K562 (cell line): ENCODE measurements at regions not wholly inside any gene's neighbourhood (a gene's known extent, or its start where the extent isn't known, plus 50 kb on each side); places are given as distances from the start of the nearest gene placed in this dataset.

Experiments used
- ATAC-seq: fragments of 200-7000 bp; cut with Tn5 transposase; 3 replicates; pipeline ENCODE4 v1.9.1; 2020; ENCODE audit warnings: moderate library complexity
- BruUV-seq: library from RNA; stranded (reverse); fragments of 400-500 nt; replicated peaks from 2 replicates; lab custom pipeline; 2021; lab: Mats Ljungman, UMichigan
- CTCF ChIA-PET: fragments of 300-600 bp; formaldehyde crosslinking; extraction: SDS; loops from one replicate; lab custom pipeline; 2021; ENCODE audit warnings: low intra/inter-chr PET ratio; lab: Yijun Ruan, JAX
- POLR2A ChIA-PET: fragments of 300-600, 350-650 bp; sonication (Branson Sonifier 250); formaldehyde crosslinking; extraction: SDS; loops from one replicate; lab custom pipeline; 2021; ENCODE audit warnings: antibody characterized with exemption, inconsistent platforms; lab: Yijun Ruan, JAX
- DNase-seq, 4 experiments: peaks; one replicate each; pipeline versions ENCODE4 v3.0.0 to v3.0.0-alpha.2; 2011 to 2018; ENCODE audit warnings: low spot score in 3 of 4, mixed read lengths in 3 of 4; ENCODE audit errors: extremely low read depth in 1 of 4
- FAIRE-seq: peaks from 2 replicates; lab custom pipeline; 2011; peaks lifted over from hg19 to GRCh38; lab: Jason Lieb, UNC
- H2AFZ ChIP-seq: 2 replicates; pipeline ENCODE4 v1.6.0; 2011; ENCODE audit warnings: low read depth, low read length, control low read depth, inconsistent platforms
- H3K27ac ChIP-seq: fragments of 200-600 bp; 3 replicates; pipeline ENCODE4 v1.8.0; 2011; ENCODE audit warnings: low read depth, mild to moderate bottlenecking, control low read depth, inconsistent platforms, low read length, moderate library complexity, mixed read lengths; ENCODE audit errors: extremely low read depth
- H3K27me3 ChIP-seq, 2 experiments: fragments of 300-600 bp in 1 of 2; 2 replicates in 1 of 2; 3 replicates in 1 of 2; pipeline versions ENCODE4 v1.6.0 to v1.8.0; 2011; ENCODE audit warnings: inconsistent platforms in 2 of 2, low read length in 2 of 2, mild to moderate bottlenecking in 1 of 2, mixed read lengths in 1 of 2, moderate library complexity in 1 of 2; ENCODE audit not compliant: control insufficient read depth in 2 of 2, insufficient read depth in 2 of 2
- H3K36me3 ChIP-seq: fragments of 300-600 bp; 3 replicates; pipeline ENCODE4 v1.8.0; 2011; ENCODE audit warnings: mild to moderate bottlenecking, low read length, inconsistent platforms; ENCODE audit not compliant: control insufficient read depth, insufficient read depth
- H3K4me1 ChIP-seq, 2 experiments: fragments of 200-600 bp in 1 of 2; replicated peaks in 1 of 2; 2 replicates in 1 of 2; 3 replicates in 1 of 2; pipeline versions ENCODE4 v1.5.1 to v1.8.0; 2011; ENCODE audit warnings: inconsistent platforms in 2 of 2, low read length in 2 of 2, mild to moderate bottlenecking in 1 of 2, mixed read lengths in 1 of 2, moderate library complexity in 1 of 2; ENCODE audit not compliant: control insufficient read depth in 2 of 2, insufficient read depth in 2 of 2
- H3K4me2 ChIP-seq: 2 replicates; pipeline ENCODE4 v1.6.1; 2011; ENCODE audit warnings: low read length, control low read depth, inconsistent platforms, mixed read lengths; ENCODE audit not compliant: insufficient read depth
- H3K4me3 ChIP-seq: fragments of 200-600 bp; sonication (generic), shearing (Covaris generic); 2 replicates; pipeline ENCODE4 v1.5.1; 2016; ENCODE audit warnings: control low read depth, inconsistent platforms
- H3K79me2 ChIP-seq: fragments of 200-600 bp; 3 replicates; pipeline ENCODE4 v1.8.0; 2011; ENCODE audit warnings: low read length, inconsistent platforms; ENCODE audit not compliant: control insufficient read depth, insufficient read depth
- H3K9ac ChIP-seq, 2 experiments: 2 replicates each; pipeline versions ENCODE4 v1.6.0 to v1.6.1; 2011; ENCODE audit warnings: low read depth in 2 of 2, low read length in 2 of 2, control low read depth in 1 of 2, inconsistent platforms in 1 of 2, mild to moderate bottlenecking in 1 of 2, mixed read lengths in 1 of 2; ENCODE audit not compliant: insufficient read depth in 1 of 2
- H3K9me1 ChIP-seq: one replicate; pipeline ENCODE4 v1.6.0; 2011; ENCODE audit warnings: inconsistent platforms, mild to moderate bottlenecking, low read length, moderate library complexity; ENCODE audit not compliant: control insufficient read depth, insufficient read depth
- H3K9me3 ChIP-seq: replicated peaks from 2 replicates; pipeline ENCODE4 v1.5.1; 2011; ENCODE audit warnings: low read depth, low read length, inconsistent platforms; ENCODE audit not compliant: control insufficient read depth, insufficient read depth
- H4K20me1 ChIP-seq: replicated peaks from 2 replicates; pipeline ENCODE4 v1.6.1; 2011; ENCODE audit warnings: low read length, inconsistent platforms, mixed read lengths; ENCODE audit not compliant: control insufficient read depth, insufficient read depth
- FOXK1 ChIP-seq: sonication (generic); formaldehyde crosslinking; IDR thresholded peaks from 2 replicates; pipeline ENCODE4 v1.8.0; 2022; ENCODE audit warnings: missing genetic modification reagents, mild to moderate bottlenecking, borderline replicate concordance
- GABPA ChIP-seq: fragments of 200-800 bp; sonication (Bioruptor generic); conservative IDR thresholded peaks from 2 replicates; pipeline ENCODE4 v1.6.1; 2016; ENCODE audit warnings: low read depth, missing genetic modification characterization, missing compliant biosample characterization
- KDM4B ChIP-seq, 2 experiments: fragments of 450-650 bp in 1 of 2; sonication (generic) in 1 of 2; IDR thresholded peaks; 2 replicates each; pipeline ENCODE4 v1.6.1; 2016 to 2017; ENCODE audit warnings: borderline replicate concordance in 2 of 2, antibody characterized with exemption in 1 of 2, low read depth in 1 of 2, mild to moderate bottlenecking in 1 of 2
- KLF10 ChIP-seq: fragments of 250-450 bp; sonication (Bioruptor Pico); IDR thresholded peaks from 2 replicates; pipeline ENCODE4 v1.6.1; 2021; ENCODE audit warnings: matching md5 sums
- MAFF ChIP-seq: IDR thresholded peaks from 2 replicates; pipeline ENCODE4 v1.6.1; 2012; ENCODE audit warnings: low read length, improper control_type of control experiment
- MCM7 ChIP-seq, 2 experiments: fragments of 450-650 bp; IDR thresholded peaks; 2 replicates each; pipeline ENCODE4 v1.6.1; 2016 to 2018
- MYNN ChIP-seq, 2 experiments: sonication (generic); formaldehyde crosslinking in 1 of 2; IDR thresholded peaks; 2 replicates each; pipeline versions ENCODE4 v1.5.0 to v1.6.1; 2016 to 2020; ENCODE audit warnings: antibody characterized with exemption in 1 of 2, missing genetic modification reagents in 1 of 2
- ZKSCAN8 ChIP-seq: fragments of 200-800 bp; sonication (Bioruptor generic); IDR thresholded peaks from 2 replicates; pipeline ENCODE4 v1.6.1; 2016; ENCODE audit warnings: missing genetic modification characterization, missing compliant biosample characterization
- ZNF41 ChIP-seq: fragments of 250-450 bp; sonication (Bioruptor Pico); conservative IDR thresholded peaks from 2 replicates; pipeline ENCODE4 v1.4.0; 2020; ENCODE audit warnings: mild to moderate bottlenecking
- WGBS: fragments of 100-300 bp; shearing (Covaris generic); methylation state at CpG from one replicate; pipeline ENCODE4 v1.1.6; 2016; ENCODE audit warnings: low coverage, mixed read lengths; ENCODE audit not compliant: insufficient coverage; ENCODE audit errors: missing lambda C conversion rate; 5-methylcytosine and 5-hydroxymethylcytosine counted together
- in situ Hi-C: fragments of 300-500 bp; cut with MboI; formaldehyde crosslinking; loops from 4 replicates; pipeline ENCODE4 v1.15.0; 2018; ENCODE audit warnings: inconsistent platforms, mixed read lengths
- intact Hi-C: fragments of 100-400 bp; cut with micrococcal nuclease; formaldehyde crosslinking; loops from 2 replicates; pipeline ENCODE4 v1.14.2; 2022
- TF ChIP-seq, protein P1 (sequence below), 2 experiments: fragments of 450-650 bp in 1 of 2; IDR thresholded peaks; 2 replicates each; pipeline ENCODE4 v1.6.1; 2011 to 2017; ENCODE audit warnings: low read depth in 2 of 2, antibody characterized with exemption in 1 of 2, borderline replicate concordance in 1 of 2, low read length in 1 of 2, mild to moderate bottlenecking in 1 of 2, mixed read lengths in 1 of 2; ENCODE audit not compliant: control insufficient read depth in 1 of 2

DNA sequence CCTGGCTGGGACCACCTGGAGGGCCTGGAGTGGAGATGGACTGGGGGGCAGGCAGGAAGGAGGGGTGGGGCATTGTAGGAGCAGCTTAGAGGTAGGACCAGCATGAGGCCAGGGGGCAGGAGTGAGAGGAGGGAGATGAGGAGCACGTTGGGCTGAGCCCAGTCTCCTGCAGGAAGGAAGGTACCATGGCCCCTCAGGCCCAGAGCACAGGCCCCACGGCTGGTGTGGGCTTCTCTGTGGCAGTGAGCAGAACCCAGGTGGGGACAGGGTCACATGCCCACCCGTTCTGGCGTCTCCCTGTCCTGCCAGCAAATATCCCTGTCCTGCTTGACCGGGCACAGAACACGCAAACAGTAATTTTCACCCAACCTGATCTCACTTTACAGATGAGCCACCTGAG, 141.8 kb downstream of the ENGASE start (continued):
- no peak for TF ChIP-seq GABPA
- TF ChIP-seq MAFF = no peak
- TF ChIP-seq ZNF41 (CRISPR knock-in tag) = no peak
- TF ChIP-seq, all 486 proteins: peak for 0

DNA sequence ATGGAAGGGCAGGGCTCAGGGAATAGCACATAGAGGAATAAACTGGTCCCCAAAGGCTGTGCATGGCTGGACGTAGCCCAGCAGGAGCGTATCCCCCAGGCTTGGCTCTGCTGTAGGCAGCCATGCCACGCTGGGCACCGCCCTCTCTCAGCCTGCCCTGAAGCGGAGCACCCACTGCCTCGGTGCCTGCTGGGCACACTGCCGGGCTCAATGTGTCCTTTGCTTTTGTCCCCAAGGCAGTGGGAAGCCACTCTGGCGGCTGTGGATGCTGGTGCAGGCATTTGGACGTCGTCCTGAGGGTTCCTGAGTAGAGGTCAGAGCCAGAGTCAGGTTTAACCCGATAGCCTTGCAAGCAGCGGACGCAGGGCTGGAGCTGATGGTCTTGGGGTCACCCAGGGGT, 141.0 kb downstream of the ENGASE start:
- ChIA-PET POLR2A (no interaction called here), CTCF (interaction anchor here (0.5 kb wide), 1 partner anchor 194 kb away, joined by 4 read pairs; no protein-coding TSS in a partner anchor)
- no peak overlapping the region for H3K9ac ChIP-seq
- H3K4me1 ChIP-seq = peaks cover 0 to 3% of the 10 kb centered on the region in 2 experiments; a peak in 2 of 5 replicates
- H2AFZ ChIP-seq = no peak overlapping the region
- in situ Hi-C loops = no loop called here
- no peaks in the 10 kb centered on the region for H3K79me2 ChIP-seq
- TF ChIP-seq MYNN (IDR thresholded peaks at IDR 0.05) (no peak), MYNN (CRISPR knock-in tag; IDR thresholded peaks at IDR 0.05) (no peak), KLF10 (CRISPR knock-in tag) (no peak), KDM4B (IDR thresholded peaks at IDR 0.05; ENCODE audit: borderline replicate concordance in 2 of 2, low read depth in 1 of 2) (no peak), FOXK1 (CRISPR knock-in tag) (no peak), MCM7 (IDR thresholded peaks at IDR 0.05) (no peak), ZKSCAN8 (no peak)
- TF ChIP-seq, protein P1, sequence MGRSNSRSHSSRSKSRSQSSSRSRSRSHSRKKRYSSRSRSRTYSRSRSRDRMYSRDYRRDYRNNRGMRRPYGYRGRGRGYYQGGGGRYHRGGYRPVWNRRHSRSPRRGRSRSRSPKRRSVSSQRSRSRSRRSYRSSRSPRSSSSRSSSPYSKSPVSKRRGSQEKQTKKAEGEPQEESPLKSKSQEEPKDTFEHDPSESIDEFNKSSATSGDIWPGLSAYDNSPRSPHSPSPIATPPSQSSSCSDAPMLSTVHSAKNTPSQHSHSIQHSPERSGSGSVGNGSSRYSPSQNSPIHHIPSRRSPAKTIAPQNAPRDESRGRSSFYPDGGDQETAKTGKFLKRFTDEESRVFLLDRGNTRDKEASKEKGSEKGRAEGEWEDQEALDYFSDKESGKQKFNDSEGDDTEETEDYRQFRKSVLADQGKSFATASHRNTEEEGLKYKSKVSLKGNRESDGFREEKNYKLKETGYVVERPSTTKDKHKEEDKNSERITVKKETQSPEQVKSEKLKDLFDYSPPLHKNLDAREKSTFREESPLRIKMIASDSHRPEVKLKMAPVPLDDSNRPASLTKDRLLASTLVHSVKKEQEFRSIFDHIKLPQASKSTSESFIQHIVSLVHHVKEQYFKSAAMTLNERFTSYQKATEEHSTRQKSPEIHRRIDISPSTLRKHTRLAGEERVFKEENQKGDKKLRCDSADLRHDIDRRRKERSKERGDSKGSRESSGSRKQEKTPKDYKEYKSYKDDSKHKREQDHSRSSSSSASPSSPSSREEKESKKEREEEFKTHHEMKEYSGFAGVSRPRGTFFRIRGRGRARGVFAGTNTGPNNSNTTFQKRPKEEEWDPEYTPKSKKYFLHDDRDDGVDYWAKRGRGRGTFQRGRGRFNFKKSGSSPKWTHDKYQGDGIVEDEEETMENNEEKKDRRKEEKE (IDR thresholded peaks at IDR 0.05; ENCODE audit: borderline replicate concordance in 1 of 2, control insufficient read depth in 1 of 2, low read depth in 2 of 2, low read length in 1 of 2) = no peak
- BruUV-seq = no TSS peak
- H3K27me3 ChIP-seq = peaks cover 17 to 76% of the 10 kb centered on the region in 2 experiments
- no peak overlapping the region for H3K4me3 ChIP-seq
- DNase-seq (no peak), FAIRE-seq (no peak), ATAC-seq (no peak)
- no peaks in the 10 kb centered on the region for H3K9me3 ChIP-seq
- no peaks in the 10 kb centered on the region for H3K36me3 ChIP-seq
- WGBS = 0% methylated on average over 13 of the region's 13 CpGs
- H3K27ac ChIP-seq = no peak overlapping the region
- intact Hi-C loops = no loop called here
- no peak overlapping the region for H3K4me2 ChIP-seq
- no peaks in the 10 kb centered on the region for H3K9me1 ChIP-seq
- H4K20me1 ChIP-seq = peaks cover 9% of the 10 kb centered on the region
